H1 (cell line): ENCODE measurements at regions not wholly inside any gene's neighbourhood (a gene's known extent, or its start where the extent isn't known, plus 50 kb on each side); places are given as distances from the start of the nearest gene placed in this dataset.

Source experiments
- CTCF ChIA-PET: fragments of 300-600 bp; sonication (Branson Sonifier 250); formaldehyde crosslinking; loops from one replicate; lab custom pipeline; 2021; ENCODE audit not compliant: partially characterized antibody; lab: Charles Lee
- POLR2A ChIA-PET: fragments of 300-600 bp; sonication (Branson Sonifier 250); formaldehyde crosslinking; loops from one replicate; lab custom pipeline; 2021; ENCODE audit warnings: inconsistent platforms; ENCODE audit not compliant: partially characterized antibody; lab: Charles Lee
- DNase-seq, 2 experiments: peaks; one replicate each; pipeline versions ENCODE4 v3.0.0 to v3.0.0-alpha.2; 2010 to 2022; ENCODE audit warnings: low spot score in 2 of 2, low read depth in 1 of 2, mixed read lengths in 1 of 2
- FAIRE-seq: peaks from 2 replicates; lab custom pipeline; 2011; peaks lifted over from hg19 to GRCh38; lab: Jason Lieb, UNC
- H2AFZ ChIP-seq: 2 replicates; pipeline ENCODE4 v1.8.1; 2012; ENCODE audit warnings: low read length, inconsistent platforms
- H2AK5ac ChIP-seq: 2 replicates; pipeline ENCODE4 v1.6.1; 2013; ENCODE audit warnings: low read depth, low read length
- H2BK120ac ChIP-seq: replicated peaks from 2 replicates; pipeline ENCODE3; 2013; ENCODE audit warnings: low read depth, low read length, inconsistent platforms
- H2BK12ac ChIP-seq: 2 replicates; pipeline ENCODE4 v1.6.1; 2013; ENCODE audit warnings: low read depth, low read length
- H2BK15ac ChIP-seq: 2 replicates; pipeline ENCODE4 v1.6.1; 2013; ENCODE audit warnings: low read length
- H2BK20ac ChIP-seq: 2 replicates; pipeline ENCODE4 v1.6.1; 2013; ENCODE audit warnings: low read length
- H2BK5ac ChIP-seq: 2 replicates; pipeline ENCODE4 v1.6.1; 2013; ENCODE audit warnings: low read depth, low read length
- H3K14ac ChIP-seq: 2 replicates; pipeline ENCODE4 v1.6.1; 2013; ENCODE audit warnings: inconsistent platforms; ENCODE audit not compliant: insufficient read length
- H3K18ac ChIP-seq: 2 replicates; pipeline ENCODE4 v1.6.1; 2013; ENCODE audit warnings: low read length; ENCODE audit errors: extremely low read depth
- H3K23ac ChIP-seq: 2 replicates; pipeline ENCODE4 v1.6.1; 2013; ENCODE audit warnings: inconsistent platforms; ENCODE audit not compliant: insufficient read length
- H3K23me2 ChIP-seq: 2 replicates; pipeline ENCODE4 v1.6.1; 2013; ENCODE audit warnings: low read depth, low read length
- H3K27ac ChIP-seq: 2 replicates; pipeline ENCODE4 v1.6.1; 2011; ENCODE audit warnings: low read depth, low read length, inconsistent platforms
- H3K27me3 ChIP-seq, 4 experiments: replicated peaks in 1 of 4; 1 replicate in 1 of 4; 2 replicates in 3 of 4; pipeline versions ENCODE4 v1.6.1 to v1.8.1; 2011 to 2013; ENCODE audit warnings: low read length in 3 of 4, mild to moderate bottlenecking in 3 of 4, inconsistent platforms in 2 of 4, mixed read lengths in 2 of 4, moderate library complexity in 1 of 4; ENCODE audit not compliant: control insufficient read depth in 3 of 4, insufficient read depth in 3 of 4; ENCODE audit errors: extremely low read depth in 1 of 4
- H3K36me3 ChIP-seq, 4 experiments: 2 replicates each; pipeline versions ENCODE4 v1.6.1 to v1.8.1; 2011 to 2013; ENCODE audit warnings: mild to moderate bottlenecking in 4 of 4, low read length in 3 of 4, moderate library complexity in 2 of 4, control low read depth in 1 of 4, inconsistent platforms in 1 of 4; ENCODE audit not compliant: insufficient read depth in 4 of 4, control insufficient read depth in 2 of 4
- H3K4ac ChIP-seq: replicated peaks from 2 replicates; pipeline ENCODE3; 2013; ENCODE audit warnings: low read length, low read depth, mixed read lengths, inconsistent platforms; ENCODE audit not compliant: insufficient read length
- H3K4me1 ChIP-seq, 4 experiments: replicated peaks in 1 of 4; 1 replicate in 1 of 4; 2 replicates in 3 of 4; pipeline versions ENCODE4 v1.6.1 to v1.8.1; 2011 to 2013; ENCODE audit warnings: low read length in 3 of 4, inconsistent platforms in 2 of 4, mixed read lengths in 1 of 4; ENCODE audit not compliant: insufficient read depth in 4 of 4, control insufficient read depth in 3 of 4
- H3K4me2 ChIP-seq, 2 experiments: 2 replicates each; pipeline versions ENCODE4 v1.6.1 to v1.8.1; 2011 to 2013; ENCODE audit warnings: low read depth in 2 of 2, low read length in 2 of 2, control low read depth in 1 of 2, inconsistent platforms in 1 of 2, mild to moderate bottlenecking in 1 of 2; ENCODE audit not compliant: insufficient read depth in 1 of 2
- H3K4me3 ChIP-seq, 4 experiments: fragments of 200-600, 300-600 bp in 1 of 4; sonication (generic), shearing (Covaris generic), sonication (Bioruptor Twin) in 1 of 4; 2 replicates each; pipeline versions ENCODE4 v1.5.1 to v1.8.1; 2011 to 2016; ENCODE audit warnings: low read length in 4 of 4, low read depth in 3 of 4, control low read depth in 2 of 4, inconsistent platforms in 2 of 4, mild to moderate bottlenecking in 2 of 4, mixed read lengths in 1 of 4, moderate library complexity in 1 of 4; ENCODE audit not compliant: insufficient read depth in 2 of 4; ENCODE audit errors: extremely low read depth in 1 of 4
- H3K56ac ChIP-seq: replicated peaks from 2 replicates; pipeline ENCODE3; 2013; ENCODE audit warnings: low read depth, mild to moderate bottlenecking, mixed read lengths, low read length, inconsistent platforms; ENCODE audit not compliant: insufficient read length
- H3K79me1 ChIP-seq: 2 replicates; pipeline ENCODE4 v1.6.1; 2013; ENCODE audit warnings: low read depth, low read length, control low read depth
- H3K79me2 ChIP-seq, 2 experiments: 2 replicates each; pipeline versions ENCODE4 v1.6.1 to v1.8.1; 2012 to 2013; ENCODE audit warnings: low read length in 2 of 2, mild to moderate bottlenecking in 2 of 2, inconsistent platforms in 1 of 2; ENCODE audit not compliant: insufficient read depth in 2 of 2, control insufficient read depth in 1 of 2
- H3K9ac ChIP-seq, 4 experiments: replicated peaks in 1 of 4; 1 replicate in 1 of 4; 2 replicates in 3 of 4; pipeline versions ENCODE4 v1.6.1 to v1.8.1; 2011 to 2013; ENCODE audit warnings: low read depth in 3 of 4, low read length in 3 of 4, control low read depth in 2 of 4, mild to moderate bottlenecking in 2 of 4, moderate library complexity in 2 of 4, inconsistent platforms in 1 of 4; ENCODE audit errors: extremely low read depth in 1 of 4
- H3K9me3 ChIP-seq, 2 experiments: 2 replicates each; pipeline versions ENCODE4 v1.6.1 to v1.8.1; 2012 to 2013; ENCODE audit warnings: mild to moderate bottlenecking in 2 of 2, moderate library complexity in 2 of 2, control low read depth in 1 of 2, inconsistent platforms in 1 of 2, low read depth in 1 of 2, low read length in 1 of 2, mixed read lengths in 1 of 2; ENCODE audit not compliant: insufficient read depth in 2 of 2
- H4K20me1 ChIP-seq, 2 experiments: replicated peaks in 1 of 2; 2 replicates each; pipeline versions ENCODE3 to v1.8.1; 2011 to 2013; ENCODE audit warnings: inconsistent platforms in 2 of 2, low read length in 2 of 2, mild to moderate bottlenecking in 1 of 2; ENCODE audit not compliant: insufficient read depth in 2 of 2, control insufficient read depth in 1 of 2
- H4K5ac ChIP-seq: 2 replicates; pipeline ENCODE4 v1.6.1; 2013; ENCODE audit warnings: low read length, low read depth, mixed read lengths, inconsistent platforms; ENCODE audit not compliant: insufficient read length
- H4K8ac ChIP-seq: 2 replicates; pipeline ENCODE4 v1.8.0; 2013; ENCODE audit warnings: mild to moderate bottlenecking, moderate library complexity, low read length, inconsistent platforms; ENCODE audit not compliant: insufficient read depth; ENCODE audit errors: extremely low read depth
- H4K91ac ChIP-seq: replicated peaks from 2 replicates; pipeline ENCODE3; 2013; ENCODE audit warnings: low read length, mixed read lengths, inconsistent platforms; ENCODE audit not compliant: insufficient read length
- BRCA1 ChIP-seq: IDR thresholded peaks from 2 replicates; pipeline ENCODE4 v1.6.1; 2012; ENCODE audit warnings: low read depth, low read length, improper control_type of control experiment
- CBX8 ChIP-seq: fragments of 300-800, 300-1000 bp; sonication (generic); IDR thresholded peaks from 2 replicates; pipeline ENCODE4 v1.7.1; 2016; ENCODE audit warnings: low read depth, low read length, borderline replicate concordance
- CEBPB ChIP-seq: IDR thresholded peaks from 2 replicates; pipeline ENCODE4 v1.6.1; 2012; ENCODE audit warnings: low read depth, low read length
- GABPA ChIP-seq: IDR thresholded peaks from 2 replicates; pipeline ENCODE4 v1.6.1; 2011; ENCODE audit warnings: mild to moderate bottlenecking, low read length, moderate library complexity, borderline replicate concordance; ENCODE audit not compliant: insufficient read depth
- JUND ChIP-seq: IDR thresholded peaks from 2 replicates; pipeline ENCODE4 v1.6.1; 2011; ENCODE audit warnings: mild to moderate bottlenecking, improper control_type of control experiment, low read length
- KDM1A ChIP-seq: fragments of 200-600, 300-600 bp; sonication (generic); IDR thresholded peaks from 2 replicates; pipeline ENCODE4 v1.7.1; 2016; ENCODE audit warnings: mild to moderate bottlenecking, low read length, borderline replicate concordance
- NANOG ChIP-seq: IDR thresholded peaks from 2 replicates; pipeline ENCODE4 v1.6.1; 2011; ENCODE audit warnings: low read length, low read depth, mild to moderate bottlenecking, inconsistent platforms; ENCODE audit not compliant: insufficient read depth, poor library complexity, severe bottlenecking
- SIRT6 ChIP-seq: IDR thresholded peaks from one replicate; pipeline ENCODE4 v1.7.1; 2012; ENCODE audit warnings: low read length, inconsistent platforms
- TEAD4 ChIP-seq: IDR thresholded peaks from 2 replicates; pipeline ENCODE4 v1.6.1; 2012; ENCODE audit warnings: low read depth, low read length, inconsistent platforms, mixed read lengths
- WGBS, 2 experiments: shearing (Covaris generic) in 1 of 2; methylation state at CpG; one replicate each; pipeline versions ENCODE4 v1.1.6 to v1.1.7; 2013 to 2015; ENCODE audit warnings: low lambda C conversion rate in 2 of 2, mixed read lengths in 2 of 2, inconsistent platforms in 1 of 2, low coverage in 1 of 2, missing lambda C conversion rate in 1 of 2; ENCODE audit not compliant: insufficient replicate concordance in 2 of 2, insufficient coverage in 1 of 2, insufficient read length in 1 of 2; ENCODE audit errors: extremely low coverage in 1 of 2, missing lambda C conversion rate in 1 of 2; 5-methylcytosine and 5-hydroxymethylcytosine counted together

- Histone ChIP-seq H4K5ac (no peak overlapping the region), H4K20me1 (no peaks in the 10 kb centered on the region), H3K23me2 (no peaks in the 10 kb centered on the region), H3K56ac (no peak overlapping the region), H3K79me2 (no peaks in the 10 kb centered on the region), H2BK5ac (no peak overlapping the region), H2BK15ac (no peak overlapping the region), H2BK12ac (no peak overlapping the region), H3K27me3 (no peaks in the 10 kb centered on the region), H3K27ac (no peak overlapping the region), H3K14ac (no peak overlapping the region), H3K9me3 (peaks cover 7% of the 10 kb centered on the region in 2 experiments; a peak in 3 of 4 replicates), H3K79me1 (no peaks in the 10 kb centered on the region), H3K4me2 (no peak overlapping the region), H3K4me3 (no peak overlapping the region), H3K9ac (no peak overlapping the region), H4K91ac (no peak overlapping the region), H2AK5ac (no peak overlapping the region), H4K8ac (no peak overlapping the region), H3K4ac (no peak overlapping the region), H2AFZ (no peak overlapping the region), H3K36me3 (no peaks in the 10 kb centered on the region), H2BK20ac (no peak overlapping the region), H3K4me1 (no peaks in the 10 kb centered on the region), H3K18ac (no peak overlapping the region), H3K23ac (no peak overlapping the region), H2BK120ac (no peak overlapping the region)
- POLR2A ChIA-PET, result no interaction called here
- no peak for TF ChIP-seq GABPA
- no peak for TF ChIP-seq KDM1A
- no peak for TF ChIP-seq BRCA1
- no peak for TF ChIP-seq TEAD4
- no peak for TF ChIP-seq SIRT6
- no peak for TF ChIP-seq CEBPB
- TF ChIP-seq NANOG, result no peak
- no peak for TF ChIP-seq CBX8
- no peak for TF ChIP-seq JUND
- 79% methylated on average over 1 of the region's 1 CpG; no CpG with 5 or more reads in 1 of the 2 experiments for WGBS, 2 experiments
- no peak for FAIRE-seq
- CTCF ChIA-PET, result interaction anchor here (0.6 to 1.8 kb wide), 11 partner anchors 9 to 590 kb away, joined by 3 to 4 read pairs (median 3); no protein-coding TSS in a partner anchor
- no peak for DNase-seq
Observed at GRCh38 chr11:128182844-128183243, 404.5 kb downstream of the ETS1 start.
